NCI-H2171 (cell line): ENCODE measurements at regions not wholly inside any gene's neighbourhood (a gene's known extent, or its start where the extent isn't known, plus 50 kb on each side); places are given as distances from the start of the nearest gene placed in this dataset.
"Not testable (repeated sequence)": the region's sequence is repeated elsewhere in the genome, so short reads cannot be mapped to it uniquely, and the experiment has no call there.

Source experiments
- DNase-seq: peaks from one replicate; lab custom pipeline; 2025; lab: John Stamatoyannopoulos, UW

- DNase-seq, result no peak
Observed at GRCh38 chr21:35527358-35527757, 478.3 kb upstream of the RUNX1 start.

DNA sequence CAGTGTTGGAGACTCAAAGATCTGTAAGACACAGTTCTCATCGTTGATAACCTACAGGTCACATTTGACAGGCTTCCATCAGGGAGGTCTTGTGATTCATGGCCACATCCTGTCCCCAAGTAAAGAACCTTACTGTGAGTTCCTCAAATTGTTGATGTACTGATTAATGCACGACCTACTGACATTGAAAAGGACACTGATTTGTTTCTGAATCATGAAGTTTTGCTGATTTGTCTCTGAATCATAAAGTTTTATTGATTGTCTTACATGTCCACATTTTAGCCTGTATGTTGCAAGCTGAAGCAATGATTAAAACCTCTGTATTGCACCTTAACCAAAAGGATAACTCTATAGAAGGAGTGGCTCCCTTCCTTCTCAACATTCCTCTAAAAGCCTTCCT lies 476.3 kb upstream of the RUNX1 start:
- DNase-seq, result no peak

DNA sequence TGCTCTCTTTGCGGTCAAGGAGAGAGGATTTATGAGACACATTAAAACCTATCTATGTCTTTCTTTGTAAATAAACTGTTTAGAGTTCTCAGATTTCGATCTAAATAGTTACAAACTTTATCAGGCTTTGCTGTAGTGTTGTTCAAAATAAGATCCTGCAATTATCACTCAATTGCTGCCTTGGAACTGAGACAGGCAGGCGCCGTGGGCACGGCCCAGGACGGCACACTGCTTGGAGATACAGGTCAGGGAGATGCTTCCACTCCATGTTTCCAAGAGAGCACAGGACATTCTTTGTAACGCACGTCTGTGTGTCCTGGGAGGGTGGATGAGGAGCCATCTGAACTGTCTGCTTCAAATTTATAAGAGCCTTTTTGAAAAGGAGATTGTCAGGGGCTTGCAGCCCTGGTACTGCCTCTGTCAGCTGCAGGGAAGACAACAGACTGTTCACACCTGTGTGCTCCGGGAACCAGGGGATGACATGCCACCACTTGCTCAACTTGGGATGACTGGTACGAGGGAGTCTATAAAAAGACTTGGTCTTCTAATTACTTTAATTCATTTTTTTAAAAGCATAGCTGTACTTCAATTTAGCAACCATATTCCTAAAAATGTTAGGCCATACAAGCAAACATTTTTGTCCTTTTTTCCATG lies 472.9 kb upstream of the RUNX1 start:
- DNase-seq, result no peak

- no peak for DNase-seq
Observed at GRCh38 chr21:35521293-35521692, 472.2 kb upstream of the RUNX1 start.

DNA sequence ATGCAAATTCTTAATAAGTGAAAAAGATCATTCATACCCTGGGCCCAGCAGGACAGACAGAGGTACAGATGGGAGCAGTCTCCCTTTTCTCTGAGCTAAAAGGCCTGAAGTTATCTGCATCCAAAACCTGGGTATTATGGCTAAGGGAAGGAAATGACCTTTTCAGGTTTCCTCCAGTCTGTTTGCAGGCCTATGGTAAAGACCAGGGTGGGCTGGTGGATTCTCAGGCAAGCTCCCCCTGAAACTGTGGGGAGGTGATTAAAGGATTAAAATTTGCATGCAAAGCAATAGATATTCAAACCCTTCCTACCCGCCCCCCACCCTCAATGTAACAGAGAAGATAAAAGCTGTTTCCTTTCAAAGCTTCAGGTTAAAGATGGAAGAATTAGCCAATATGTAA lies 471.8 kb upstream of the RUNX1 start:
- no peak for DNase-seq

- DNase-seq, result no peak
Observed at GRCh38 chr21:35520302-35520701, 471.2 kb upstream of the RUNX1 start.

DNA sequence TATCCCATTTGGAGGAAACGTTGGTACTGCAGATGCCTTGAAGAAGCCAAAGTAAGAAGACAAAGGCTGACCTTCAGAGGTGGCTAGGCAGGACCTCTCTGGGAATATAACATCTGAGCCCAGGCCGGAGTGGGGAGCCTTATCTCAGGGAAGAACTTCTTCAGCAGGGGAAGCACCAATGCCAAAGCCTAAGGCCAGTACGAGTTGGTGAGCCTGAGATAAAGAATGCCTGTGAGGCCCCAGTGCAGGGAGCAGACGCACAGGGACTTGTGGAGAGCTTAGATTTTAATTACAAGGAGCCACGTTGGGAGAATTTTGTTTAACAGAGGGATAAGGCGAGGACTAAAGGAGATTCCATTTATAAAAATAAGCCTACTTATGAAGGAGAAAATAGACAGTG lies 468.8 kb upstream of the RUNX1 start:
- DNase-seq, result no peak

DNA sequence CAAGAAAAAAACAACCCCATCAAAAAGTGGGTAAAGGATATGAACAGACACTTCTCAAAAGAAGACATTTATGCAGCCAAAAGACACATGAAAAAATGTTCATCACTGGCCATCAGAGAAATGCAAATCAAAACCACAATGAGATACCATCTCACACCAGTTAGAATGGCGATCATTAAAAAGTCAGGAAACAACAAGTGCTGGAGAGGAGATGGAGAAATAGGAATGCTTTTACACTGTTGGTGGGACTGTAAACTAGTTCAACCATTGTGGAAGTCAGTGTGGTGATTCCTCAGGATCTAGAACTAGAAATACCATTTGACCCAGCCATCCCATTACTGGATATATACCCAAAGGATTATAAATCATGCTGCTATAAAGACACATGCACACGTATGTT lies 467.2 kb upstream of the RUNX1 start:
- not testable (repeated sequence) for DNase-seq

DNA sequence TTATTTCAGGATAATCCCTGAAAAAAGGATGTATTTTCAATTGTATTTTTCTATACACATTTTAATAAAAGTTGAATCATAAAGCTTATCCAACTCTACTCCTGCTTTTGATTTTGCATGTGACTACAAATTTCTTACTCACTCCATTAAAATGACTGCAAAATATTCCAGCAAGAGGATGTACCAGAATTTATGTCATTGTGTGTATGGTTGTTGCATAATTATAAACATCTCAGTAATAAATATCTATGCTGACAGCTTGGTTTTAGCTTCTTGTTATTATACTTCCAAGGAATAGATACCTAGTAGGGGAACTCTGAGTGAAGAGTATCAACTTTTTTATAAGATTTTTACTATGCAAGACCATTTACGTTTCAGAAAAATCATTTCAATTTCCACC lies 463.2 kb upstream of the RUNX1 start:
- DNase-seq, result no peak

- DNase-seq, result no peak
Observed at GRCh38 chr21:35511696-35512162, 462.6 kb upstream of the RUNX1 start.

- DNase-seq, result no peak
Observed at GRCh38 chr21:35510957-35511695, 462.0 kb upstream of the RUNX1 start.

GRCh38 chr21:35510294-35510693 lies 461.2 kb upstream of the RUNX1 start:
- no peak for DNase-seq

DNA sequence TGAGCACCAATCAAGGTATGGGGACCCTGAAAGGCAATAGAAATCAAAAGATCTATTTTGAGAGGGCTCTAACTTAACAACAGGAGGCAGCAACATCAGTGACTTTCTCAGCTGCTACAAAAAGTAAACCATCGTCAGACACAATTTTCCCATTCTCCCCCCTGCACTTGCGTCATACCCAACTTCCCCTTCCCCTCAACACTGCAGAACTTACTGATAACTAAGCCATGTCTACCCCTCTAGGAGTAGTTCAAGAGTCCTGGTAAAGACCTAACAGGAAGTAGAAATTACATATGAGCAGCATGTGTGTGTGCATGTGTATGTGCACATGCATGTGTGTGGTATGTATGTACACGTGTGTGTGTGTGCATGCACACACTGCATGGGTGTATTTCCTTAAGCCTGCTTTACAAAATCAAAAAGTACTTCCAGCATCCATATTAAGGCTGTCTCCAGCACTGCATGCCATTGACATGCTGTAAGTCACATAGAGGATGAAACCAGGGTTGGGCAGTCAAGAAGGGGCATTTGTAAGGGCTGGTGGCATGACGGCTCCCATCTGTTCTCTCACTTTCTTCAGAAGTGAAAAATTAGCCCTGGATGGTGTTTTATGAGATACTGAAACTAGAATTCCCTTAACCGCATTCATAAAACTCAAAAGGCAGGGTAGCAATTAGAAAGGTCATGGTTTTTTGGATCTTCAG lies 460.1 kb upstream of the RUNX1 start:
- DNase-seq, result no peak

GRCh38 chr21:35508139-35508888 lies 459.2 kb upstream of the RUNX1 start:
- no peak for DNase-seq

DNA sequence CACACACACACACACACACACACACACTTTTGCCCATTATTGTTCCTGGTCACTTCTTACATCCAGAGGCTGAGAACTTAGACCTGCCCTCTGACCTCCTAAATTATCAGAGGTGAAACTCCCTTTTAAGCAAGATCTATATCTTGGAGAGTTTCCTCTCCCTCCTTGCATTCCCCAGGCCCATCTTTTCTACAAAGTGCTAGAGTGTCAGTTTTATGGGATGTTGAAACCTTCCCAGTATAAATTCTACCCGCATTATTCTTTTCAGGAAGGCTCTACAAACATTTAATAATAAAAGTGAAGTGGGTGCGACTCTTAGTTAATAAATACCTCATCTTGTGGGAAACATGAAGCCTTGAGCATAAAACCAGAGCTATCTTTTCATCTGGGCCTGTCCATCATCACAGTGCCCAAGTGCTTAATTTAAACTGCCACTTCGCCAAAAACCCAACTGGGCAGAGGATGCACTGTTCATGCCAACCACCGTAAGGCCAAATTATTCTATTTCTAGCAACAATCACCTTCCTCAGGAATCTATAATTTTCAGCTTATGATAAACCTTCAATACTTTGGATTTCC lies 458.2 kb upstream of the RUNX1 start:
- DNase-seq, result no peak

- no peak for DNase-seq
Observed at GRCh38 chr21:35506771-35507170, 457.7 kb upstream of the RUNX1 start.

DNA sequence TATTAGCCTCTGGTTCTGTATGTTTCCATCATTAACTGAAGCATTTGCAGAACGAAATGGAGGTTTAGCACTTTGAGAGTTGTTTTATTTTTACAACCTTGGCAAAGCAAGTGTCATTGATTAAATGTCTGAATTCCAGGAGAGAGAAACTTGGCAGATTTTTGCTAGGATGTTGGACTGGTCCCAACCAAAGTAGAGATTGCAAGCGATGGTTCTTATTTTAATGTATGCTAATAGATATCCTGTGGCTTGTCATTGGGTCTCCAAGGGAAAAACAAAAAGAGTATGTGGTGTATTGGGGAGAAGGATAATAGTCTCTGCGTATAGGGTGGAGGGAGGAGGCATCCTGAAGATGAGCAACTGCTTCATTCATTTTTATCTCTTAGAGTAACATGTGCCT lies 457.2 kb upstream of the RUNX1 start:
- DNase-seq, result no peak

DNA sequence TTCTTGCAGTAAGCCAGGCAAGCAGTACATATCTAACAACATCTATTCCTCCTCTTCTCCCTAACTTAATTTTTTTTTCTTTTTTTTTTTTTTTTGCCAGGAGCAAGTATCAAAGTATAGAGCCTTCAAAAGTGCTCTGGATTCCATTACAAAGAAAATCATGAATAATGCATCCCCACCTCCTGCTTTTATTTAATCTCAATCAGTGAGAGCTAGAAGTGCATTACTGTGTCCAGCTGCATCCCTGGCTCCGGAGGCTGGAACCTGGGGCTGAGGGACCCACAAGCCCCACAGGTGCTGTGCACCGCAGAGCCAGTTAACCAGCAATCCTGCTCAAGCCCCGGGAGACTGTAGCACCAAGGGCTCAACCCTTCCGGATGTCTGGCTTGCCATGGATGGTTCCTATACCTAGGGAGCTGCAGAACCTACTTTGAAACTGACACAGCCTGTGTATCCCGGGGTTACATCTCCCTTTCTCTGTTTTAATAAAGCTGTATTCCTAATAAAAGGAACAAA lies 455.9 kb upstream of the RUNX1 start:
- DNase-seq, result no peak

- no peak for DNase-seq
Observed at GRCh38 chr21:35504277-35504676, 455.2 kb upstream of the RUNX1 start.

- DNase-seq, result no peak
Observed at GRCh38 chr21:35503671-35504070, 454.6 kb upstream of the RUNX1 start.

GRCh38 chr21:35502821-35503220 lies 453.7 kb upstream of the RUNX1 start:
- no peak for DNase-seq

DNA sequence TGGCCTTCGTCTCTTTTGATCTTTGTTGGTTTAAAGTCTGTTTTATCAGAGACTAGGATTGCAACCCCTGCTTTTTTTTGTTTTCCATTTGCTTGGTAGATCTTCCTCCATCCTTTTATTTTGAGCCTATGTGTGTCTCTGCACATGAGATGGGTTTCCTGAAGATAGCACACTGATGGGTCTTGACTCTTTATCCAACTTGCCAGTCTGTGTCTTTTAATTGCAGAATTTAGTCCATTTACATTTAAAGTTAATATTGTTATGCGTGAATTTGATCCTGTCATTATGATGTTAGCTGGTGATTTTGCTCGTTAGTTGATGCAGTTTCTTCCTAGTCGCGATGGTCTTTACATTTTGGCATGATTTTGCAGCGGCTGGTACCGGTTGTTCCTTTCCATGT lies 448.4 kb upstream of the RUNX1 start:
- not testable (repeated sequence) for DNase-seq
